HEK293T (cell line): ENCODE measurements at regions not wholly inside any gene's neighbourhood (a gene's known extent, or its start where the extent isn't known, plus 50 kb on each side); places are given as distances from the start of the nearest gene placed in this dataset.

ENCODE experiments used
- CTCF ChIA-PET: fragments of 350-600 bp; formaldehyde crosslinking; extraction: SDS; loops from one replicate; lab custom pipeline; 2021; ENCODE audit warnings: antibody characterized with exemption, inconsistent platforms; lab: Yijun Ruan, JAX
- POLR2A ChIA-PET: fragments of 350-600 bp; formaldehyde crosslinking; extraction: SDS; loops from one replicate; lab custom pipeline; 2020; ENCODE audit warnings: antibody characterized with exemption, inconsistent platforms; lab: Yijun Ruan, JAX
- DNase-seq: peaks from one replicate; pipeline ENCODE4 v3.0.0; 2012; ENCODE audit warnings: mixed read lengths; ENCODE audit errors: extremely low spot score
- ARNT ChIP-seq: fragments of 450-650 bp; IDR thresholded peaks from 2 replicates; pipeline ENCODE4 v1.6.1; 2017; ENCODE audit warnings: mild to moderate bottlenecking
- BHLHE40 ChIP-seq: fragments of 450-650 bp; IDR thresholded peaks from 2 replicates; pipeline ENCODE4 v1.6.1; 2016; ENCODE audit warnings: mild to moderate bottlenecking, moderate library complexity, borderline replicate concordance
- CTBP1 ChIP-seq: fragments of 450-650 bp; IDR thresholded peaks from 2 replicates; pipeline ENCODE4 v1.6.1; 2016; ENCODE audit warnings: borderline replicate concordance
- ELF4 ChIP-seq: fragments of 450-650 bp; IDR thresholded peaks from 2 replicates; pipeline ENCODE4 v1.6.1; 2017; ENCODE audit warnings: antibody characterized with exemption
- FOXA1 ChIP-seq: fragments of 450-650 bp; IDR thresholded peaks from 2 replicates; pipeline ENCODE4 v1.6.1; 2016; ENCODE audit warnings: mild to moderate bottlenecking
- FOXK2 ChIP-seq: fragments of 450-650 bp; IDR thresholded peaks from 2 replicates; pipeline ENCODE4 v1.6.1; 2016; ENCODE audit warnings: mild to moderate bottlenecking
- FOXM1 ChIP-seq: fragments of 450-650 bp; IDR thresholded peaks from 2 replicates; pipeline ENCODE4 v1.6.1; 2017; ENCODE audit warnings: mild to moderate bottlenecking, borderline replicate concordance
- HDGF ChIP-seq: fragments of 450-650 bp; IDR thresholded peaks from 2 replicates; pipeline ENCODE4 v1.6.1; 2017; ENCODE audit warnings: antibody characterized with exemption, borderline replicate concordance
- L3MBTL2 ChIP-seq: fragments of 450-650 bp; conservative IDR thresholded peaks from 2 replicates; pipeline ENCODE4 v1.6.1; 2016; ENCODE audit warnings: mild to moderate bottlenecking
- LEF1 ChIP-seq: fragments of 450-650 bp; IDR thresholded peaks from 2 replicates; pipeline ENCODE4 v1.6.1; 2017; ENCODE audit warnings: mild to moderate bottlenecking, borderline replicate concordance
- NFRKB ChIP-seq: fragments of 450-650 bp; IDR thresholded peaks from 2 replicates; pipeline ENCODE4 v1.6.1; 2016; ENCODE audit warnings: mild to moderate bottlenecking, moderate library complexity
- SP1 ChIP-seq: fragments of 450-650 bp; IDR thresholded peaks from 2 replicates; pipeline ENCODE4 v1.6.1; 2017
- SUZ12 ChIP-seq: fragments of 450-650 bp; IDR thresholded peaks from 2 replicates; pipeline ENCODE4 v1.6.1; 2016; ENCODE audit warnings: mild to moderate bottlenecking
- TARDBP ChIP-seq: fragments of 450-650 bp; IDR thresholded peaks from 2 replicates; pipeline ENCODE4 v1.6.1; 2016
- ZNF384 ChIP-seq: fragments of 450-650 bp; IDR thresholded peaks from 2 replicates; pipeline ENCODE4 v1.6.1; 2016
- TF ChIP-seq, protein P1 (sequence below): fragments of 450-650 bp; IDR thresholded peaks from 2 replicates; pipeline ENCODE4 v1.6.1; 2016

GRCh38 chr10:65335311-65335710 lies 1590.5 kb upstream of the LRRTM3 start:
- no peak for TF ChIP-seq ARNT
- ChIA-PET CTCF (no interaction called here), POLR2A (no interaction called here)
- no peak for DNase-seq

- CTCF ChIA-PET, result no interaction called here
- no peak for DNase-seq
- POLR2A ChIA-PET, result no interaction called here
- TF ChIP-seq LEF1 (no peak), SUZ12 (no peak), L3MBTL2 (no peak), CTBP1 (no peak)
These were observed 1585.5 kb upstream of the LRRTM3 start for GRCh38 chr10:65340340-65340739.

DNA sequence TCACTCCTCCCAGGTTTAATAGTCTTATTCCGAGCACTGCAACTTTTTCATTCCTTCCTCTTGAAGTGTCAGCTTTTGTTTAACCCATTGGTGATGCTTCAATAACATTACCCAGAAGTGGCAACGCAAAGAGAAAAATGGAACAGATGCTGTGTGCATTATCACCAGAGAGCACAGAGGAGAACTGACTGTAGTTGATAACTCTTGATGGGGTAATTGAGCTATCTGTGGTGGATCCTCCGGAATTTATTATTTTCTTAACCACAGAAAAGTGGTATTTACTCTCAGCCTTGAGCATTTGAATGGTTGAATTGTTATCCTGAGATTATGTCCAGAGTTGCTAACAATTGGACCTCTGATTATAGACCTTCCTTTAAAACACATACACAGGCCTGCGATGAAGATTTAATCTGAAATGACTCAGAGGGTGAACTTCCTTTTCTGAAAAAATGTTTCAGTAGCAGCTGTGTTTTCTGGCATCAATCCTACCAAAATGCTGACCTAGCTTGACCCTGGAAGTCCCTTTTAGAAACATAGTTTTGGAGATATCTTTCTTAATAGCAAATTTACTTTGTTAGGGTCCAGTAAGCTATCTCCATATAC lies 1584.4 kb upstream of the LRRTM3 start:
- TF ChIP-seq L3MBTL2 (no peak), ELF4 (no peak), NFRKB (no peak), ZNF384 (no peak), SUZ12 (no peak), FOXK2 (no peak), CTBP1 (no peak), LEF1 (no peak), FOXM1 (no peak), HDGF (no peak), TARDBP (no peak), ARNT (no peak)
- DNase-seq, result no peak
- CTCF ChIA-PET, result no interaction called here
- POLR2A ChIA-PET, result no interaction called here

GRCh38 chr10:65342245-65342644 lies 1583.6 kb upstream of the LRRTM3 start:
- no peak for DNase-seq
- TF ChIP-seq FOXM1 (no peak), LEF1 (no peak), CTBP1 (no peak), FOXA1 (no peak), L3MBTL2 (no peak), ELF4 (no peak), NFRKB (no peak), HDGF (no peak), ZNF384 (no peak), FOXK2 (no peak), TARDBP (no peak), SUZ12 (no peak), SP1 (no peak), ARNT (no peak), BHLHE40 (no peak)
- TF ChIP-seq, protein P1, sequence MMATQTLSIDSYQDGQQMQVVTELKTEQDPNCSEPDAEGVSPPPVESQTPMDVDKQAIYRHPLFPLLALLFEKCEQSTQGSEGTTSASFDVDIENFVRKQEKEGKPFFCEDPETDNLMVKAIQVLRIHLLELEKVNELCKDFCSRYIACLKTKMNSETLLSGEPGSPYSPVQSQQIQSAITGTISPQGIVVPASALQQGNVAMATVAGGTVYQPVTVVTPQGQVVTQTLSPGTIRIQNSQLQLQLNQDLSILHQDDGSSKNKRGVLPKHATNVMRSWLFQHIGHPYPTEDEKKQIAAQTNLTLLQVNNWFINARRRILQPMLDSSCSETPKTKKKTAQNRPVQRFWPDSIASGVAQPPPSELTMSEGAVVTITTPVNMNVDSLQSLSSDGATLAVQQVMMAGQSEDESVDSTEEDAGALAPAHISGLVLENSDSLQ, result no peak
- POLR2A ChIA-PET, result no interaction called here
- CTCF ChIA-PET, result no interaction called here

DNA sequence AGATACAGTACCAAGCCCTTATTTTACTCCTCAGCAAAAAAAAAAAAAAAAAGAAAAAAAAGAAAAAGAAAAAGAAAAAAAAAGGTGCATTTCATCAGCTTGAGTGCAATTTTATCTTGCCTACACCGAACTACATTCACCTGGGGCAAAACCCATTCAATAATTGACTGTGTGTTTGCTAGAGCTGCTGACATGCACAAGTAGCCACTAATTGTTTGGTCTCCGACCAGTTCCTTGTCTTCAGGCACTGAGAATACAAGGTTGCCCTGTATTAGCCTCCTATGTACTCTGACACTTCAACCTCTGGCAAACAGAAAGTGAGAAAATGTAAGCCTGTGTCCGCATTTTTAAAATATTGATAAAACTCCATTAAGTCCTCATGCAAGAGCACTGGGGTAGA lies 1579.4 kb upstream of the LRRTM3 start:
- no peak for DNase-seq

GRCh38 chr10:65348637-65349036 lies 1577.2 kb upstream of the LRRTM3 start:
- ChIA-PET POLR2A (interaction anchor here (0.6 kb wide), 1 partner anchor 116 kb away, joined by 4 read pairs; no protein-coding TSS in a partner anchor), CTCF (interaction anchor here (0.6 kb wide), 1 partner anchor 122 kb away, joined by 3 read pairs; no protein-coding TSS in a partner anchor)
- no peak for DNase-seq
- TF ChIP-seq FOXK2 (no peak), L3MBTL2 (no peak), HDGF (no peak), ELF4 (no peak), BHLHE40 (no peak), SP1 (no peak), FOXA1 (no peak), NFRKB (no peak), FOXM1 (no peak), SUZ12 (no peak), CTBP1 (no peak), ARNT (no peak), LEF1 (no peak), ZNF384 (no peak)
- TF ChIP-seq, protein P1, result no peak

More for the DNA sequence above, 1579.4 kb upstream of the LRRTM3 start:
- ChIA-PET CTCF (no interaction called here), POLR2A (no interaction called here)
- TF ChIP-seq FOXM1, result no peak
- TF ChIP-seq HDGF, result no peak
- TF ChIP-seq L3MBTL2, result no peak
- TF ChIP-seq, protein P1, result no peak
- TF ChIP-seq ELF4, result no peak
- TF ChIP-seq LEF1, result no peak
- no peak for TF ChIP-seq CTBP1
- TF ChIP-seq FOXA1, result no peak
- TF ChIP-seq TARDBP, result no peak
- no peak for TF ChIP-seq ARNT
- no peak for TF ChIP-seq SP1
- no peak for TF ChIP-seq NFRKB
- TF ChIP-seq ZNF384, result no peak
